AG04450 (cell line): ENCODE measurements at regions not wholly inside any gene's neighbourhood (a gene's known extent, or its start where the extent isn't known, plus 50 kb on each side); places are given as distances from the start of the nearest gene placed in this dataset.

Experiments
- CTCF ChIA-PET: fragments of 300-600, 350-600 bp; formaldehyde crosslinking; extraction: SDS; loops from one replicate; lab custom pipeline; 2022; ENCODE audit warnings: antibody characterized with exemption, inconsistent platforms; lab: Charles Lee
- POLR2A ChIA-PET: fragments of 350-600 bp; formaldehyde crosslinking; extraction: SDS; loops from one replicate; lab custom pipeline; 2021; ENCODE audit warnings: antibody characterized with exemption, inconsistent platforms; lab: Yijun Ruan, JAX
- DNase-seq: peaks from one replicate; pipeline ENCODE4 v3.0.0-alpha.2; 2011; ENCODE audit warnings: low read depth, low spot score
- H3K27ac ChIP-seq: one replicate; pipeline ENCODE4 v1.5.1; 2012; ENCODE audit warnings: low read depth, low read length, control low read depth
- H3K27me3 ChIP-seq: one replicate; pipeline ENCODE4 v1.6.0; 2012; ENCODE audit warnings: low read length; ENCODE audit not compliant: control insufficient read depth, insufficient read depth
- H3K4me3 ChIP-seq: 2 replicates; pipeline ENCODE4 v1.5.1; 2011; ENCODE audit warnings: mild to moderate bottlenecking, low read depth, low read length, control low read depth
- H3K9me3 ChIP-seq: 2 replicates; pipeline ENCODE4 v1.5.1; 2012; ENCODE audit warnings: low read length; ENCODE audit not compliant: control insufficient read depth, insufficient read depth
- CTCF ChIP-seq: IDR thresholded peaks from 2 replicates; pipeline ENCODE4 v1.5.1; 2011; ENCODE audit warnings: low read depth, low read length, control low read depth, inconsistent platforms

GRCh38 chr7:115475761-115476385 is 554.0 kb downstream of the MDFIC start:
- POLR2A ChIA-PET, result no interaction called here
- DNase-seq, result no peak
- H3K4me3 ChIP-seq, result no peak overlapping the region
- CTCF ChIA-PET, result interaction anchor here (0.7 to 1.9 kb wide), 4 partner anchors 8 to 612 kb away, joined by 3 to 8 read pairs (median 6); no protein-coding TSS in a partner anchor
- H3K9me3 ChIP-seq, result no peaks in the 10 kb centered on the region
- TF ChIP-seq CTCF, result no peak
- H3K27me3 ChIP-seq, result no peaks in the 10 kb centered on the region
- H3K27ac ChIP-seq, result no peak overlapping the region

- Histone ChIP-seq H3K9me3 (no peaks in the 10 kb centered on the region), H3K27ac (no peak overlapping the region), H3K27me3 (no peaks in the 10 kb centered on the region), H3K4me3 (no peak overlapping the region)
- DNase-seq, result no peak
- ChIA-PET CTCF (no interaction called here), POLR2A (no interaction called here)
- no peak for TF ChIP-seq CTCF
These were observed 553.3 kb downstream of the MDFIC start for GRCh38 chr7:115475206-115475605.

GRCh38 chr7:115474137-115474536 is 552.2 kb downstream of the MDFIC start:
- DNase-seq, result no peak
- CTCF ChIA-PET, result no interaction called here
- POLR2A ChIA-PET, result no interaction called here
- Histone ChIP-seq H3K27me3 (no peaks in the 10 kb centered on the region), H3K27ac (no peak overlapping the region), H3K9me3 (no peaks in the 10 kb centered on the region), H3K4me3 (no peak overlapping the region)
- no peak for TF ChIP-seq CTCF

- TF ChIP-seq CTCF, result no peak
- Histone ChIP-seq H3K27ac (no peak overlapping the region), H3K4me3 (no peak overlapping the region), H3K27me3 (no peaks in the 10 kb centered on the region), H3K9me3 (no peaks in the 10 kb centered on the region)
- no peak for DNase-seq
- CTCF ChIA-PET, result interaction anchor here (1.0 kb wide), 1 partner anchor 607 kb away, joined by 3 read pairs; no protein-coding TSS in a partner anchor
- POLR2A ChIA-PET, result no interaction called here
These were observed 550.0 kb downstream of the MDFIC start for GRCh38 chr7:115471891-115472290.

GRCh38 chr7:115462301-115463015 is 540.6 kb downstream of the MDFIC start:
- ChIA-PET CTCF (no interaction called here), POLR2A (no interaction called here)
- no peak for DNase-seq
- no peak overlapping the region for H3K4me3 ChIP-seq
- no peaks in the 10 kb centered on the region for H3K27me3 ChIP-seq
- H3K27ac ChIP-seq, result no peak overlapping the region
- H3K9me3 ChIP-seq, result no peaks in the 10 kb centered on the region
- no peak for TF ChIP-seq CTCF
